GM23338 (cell line): ENCODE measurements at regions not wholly inside any gene's neighbourhood (a gene's known extent, or its start where the extent isn't known, plus 50 kb on each side); places are given as distances from the start of the nearest gene placed in this dataset.
"Not testable (repeated sequence)": the region's sequence is repeated elsewhere in the genome, so short reads cannot be mapped to it uniquely, and the experiment has no call there.

ENCODE experiments used
- ATAC-seq: fragments of 200-7000 bp; cut with Tn5 transposase; 3 replicates; pipeline ENCODE4 v1.9.1; 2020
- DNase-seq: peaks from one replicate; pipeline ENCODE4 v3.0.0-alpha.2; 2015; ENCODE audit warnings: low spot score
- H2AFZ ChIP-seq: fragments of 200-600 bp; sonication (generic); 2 replicates; pipeline ENCODE4 v1.8.0; 2016; ENCODE audit warnings: antibody characterized with exemption, mild to moderate bottlenecking, moderate library complexity
- H3F3A ChIP-seq: fragments of 200-600 bp; sonication (generic); replicated peaks from 2 replicates; pipeline ENCODE4 v1.8.0; 2017; ENCODE audit warnings: antibody characterized with exemption, mixed run types, low read depth
- H3K27ac ChIP-seq: fragments of 200-600 bp; sonication (generic); 2 replicates; pipeline ENCODE4 v1.6.1; 2016; ENCODE audit warnings: low read depth
- H3K27me3 ChIP-seq: fragments of 200-600 bp; sonication (generic); 2 replicates; pipeline ENCODE4 v1.8.0; 2016; ENCODE audit warnings: mild to moderate bottlenecking, mixed run types, moderate library complexity; ENCODE audit not compliant: insufficient read depth
- H3K36me3 ChIP-seq: fragments of 200-600 bp; sonication (generic); 2 replicates; pipeline ENCODE4 v1.8.0; 2016; ENCODE audit warnings: mild to moderate bottlenecking; ENCODE audit not compliant: insufficient read depth
- H3K4me1 ChIP-seq: fragments of 200-600 bp; sonication (generic); 2 replicates; pipeline ENCODE4 v1.8.0; 2016; ENCODE audit warnings: mild to moderate bottlenecking, moderate library complexity; ENCODE audit not compliant: insufficient read depth
- H3K4me2 ChIP-seq: fragments of 200-600 bp; sonication (generic); 2 replicates; pipeline ENCODE4 v1.7.1; 2017; ENCODE audit warnings: mixed run types
- H3K4me3 ChIP-seq: fragments of 200-600 bp; sonication (generic); 2 replicates; pipeline ENCODE4 v1.6.1; 2016; ENCODE audit warnings: mixed run types
- H3K79me2 ChIP-seq: fragments of 200-600 bp; sonication (generic); replicated peaks from 2 replicates; pipeline ENCODE4 v1.8.0; 2017; ENCODE audit warnings: mild to moderate bottlenecking; ENCODE audit not compliant: insufficient read depth
- H3K9me2 ChIP-seq: fragments of 200-600 bp; sonication (generic); 2 replicates; pipeline ENCODE4 v1.8.0; 2017; ENCODE audit not compliant: insufficient read depth
- H4K20me1 ChIP-seq: fragments of 200-600 bp; sonication (generic); replicated peaks from 2 replicates; pipeline ENCODE4 v1.8.0; 2017; ENCODE audit warnings: mild to moderate bottlenecking; ENCODE audit not compliant: insufficient read depth
- H3K27ac Mint-ChIP-seq: 2 replicates; pipeline ENCODE4 v1.8.0; 2020; ENCODE audit warnings: inconsistent platforms, mild to moderate bottlenecking, moderate library complexity, mixed read lengths
- H3K27me3 Mint-ChIP-seq: 3 replicates; pipeline ENCODE4 v1.8.0; 2022; ENCODE audit warnings: low read depth, mild to moderate bottlenecking, moderate library complexity, mixed read lengths, inconsistent platforms; ENCODE audit not compliant: insufficient read depth, poor library complexity
- H3K36me3 Mint-ChIP-seq: 3 replicates; pipeline ENCODE4 v1.8.0; 2021; ENCODE audit warnings: low read depth, mild to moderate bottlenecking, inconsistent platforms, moderate library complexity, mixed read lengths
- H3K4me1 Mint-ChIP-seq: 3 replicates; pipeline ENCODE4 v1.8.0; 2020; ENCODE audit warnings: mild to moderate bottlenecking, inconsistent platforms, mixed read lengths
- H3K4me3 Mint-ChIP-seq: 3 replicates; pipeline ENCODE4 v1.8.0; 2021; ENCODE audit warnings: moderate library complexity, mild to moderate bottlenecking, inconsistent platforms, mixed read lengths
- H3K9me3 Mint-ChIP-seq: 3 replicates; pipeline ENCODE4 v1.8.0; 2020; ENCODE audit warnings: moderate library complexity, mild to moderate bottlenecking, inconsistent platforms, mixed read lengths
- CREB1 ChIP-seq: fragments of 250-450 bp; sonication (Bioruptor Pico); IDR thresholded peaks from 2 replicates; pipeline ENCODE4 v1.5.0; 2020; ENCODE audit warnings: low read depth, mild to moderate bottlenecking, moderate library complexity
- TF ChIP-seq, protein P1 (sequence below): fragments of 250-450 bp; sonication (Bioruptor Pico); IDR thresholded peaks from 2 replicates; pipeline ENCODE4 v1.5.0; 2020; ENCODE audit warnings: mild to moderate bottlenecking, moderate library complexity

DNA sequence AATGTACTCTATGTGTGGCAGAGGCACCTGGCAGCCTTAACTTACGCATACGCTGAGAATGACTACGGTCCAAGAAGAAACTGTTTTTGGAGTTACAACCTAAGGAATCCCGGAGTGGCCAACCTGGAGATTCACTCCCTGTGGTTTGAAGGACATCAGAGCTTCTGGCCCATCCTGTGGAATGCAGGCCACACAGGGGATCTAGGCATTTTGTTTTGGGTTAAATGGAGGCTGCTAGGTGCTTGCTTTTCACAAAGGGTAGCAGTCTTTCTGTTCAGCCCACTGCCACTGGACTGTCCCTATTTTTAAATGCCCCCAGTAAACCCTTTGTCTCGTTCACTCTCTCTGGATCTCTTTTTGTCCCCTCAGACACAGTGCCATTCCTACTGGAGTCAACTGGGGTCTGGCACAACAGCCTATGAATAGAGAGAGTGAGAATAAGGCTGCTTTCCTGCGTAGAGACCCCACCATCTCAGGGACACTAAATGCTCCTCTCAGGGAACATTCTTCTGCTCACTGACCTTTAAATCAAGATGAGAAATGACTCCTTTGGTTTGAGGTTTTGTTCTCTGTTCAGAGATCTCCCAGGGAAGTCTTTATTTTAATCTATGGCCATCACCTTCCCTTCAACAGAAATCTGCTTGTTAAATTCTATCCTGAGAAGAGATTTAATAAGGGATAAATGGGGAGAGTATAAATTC, 124.9 kb downstream of the B3GNT2 start:
- TF ChIP-seq, protein P1, sequence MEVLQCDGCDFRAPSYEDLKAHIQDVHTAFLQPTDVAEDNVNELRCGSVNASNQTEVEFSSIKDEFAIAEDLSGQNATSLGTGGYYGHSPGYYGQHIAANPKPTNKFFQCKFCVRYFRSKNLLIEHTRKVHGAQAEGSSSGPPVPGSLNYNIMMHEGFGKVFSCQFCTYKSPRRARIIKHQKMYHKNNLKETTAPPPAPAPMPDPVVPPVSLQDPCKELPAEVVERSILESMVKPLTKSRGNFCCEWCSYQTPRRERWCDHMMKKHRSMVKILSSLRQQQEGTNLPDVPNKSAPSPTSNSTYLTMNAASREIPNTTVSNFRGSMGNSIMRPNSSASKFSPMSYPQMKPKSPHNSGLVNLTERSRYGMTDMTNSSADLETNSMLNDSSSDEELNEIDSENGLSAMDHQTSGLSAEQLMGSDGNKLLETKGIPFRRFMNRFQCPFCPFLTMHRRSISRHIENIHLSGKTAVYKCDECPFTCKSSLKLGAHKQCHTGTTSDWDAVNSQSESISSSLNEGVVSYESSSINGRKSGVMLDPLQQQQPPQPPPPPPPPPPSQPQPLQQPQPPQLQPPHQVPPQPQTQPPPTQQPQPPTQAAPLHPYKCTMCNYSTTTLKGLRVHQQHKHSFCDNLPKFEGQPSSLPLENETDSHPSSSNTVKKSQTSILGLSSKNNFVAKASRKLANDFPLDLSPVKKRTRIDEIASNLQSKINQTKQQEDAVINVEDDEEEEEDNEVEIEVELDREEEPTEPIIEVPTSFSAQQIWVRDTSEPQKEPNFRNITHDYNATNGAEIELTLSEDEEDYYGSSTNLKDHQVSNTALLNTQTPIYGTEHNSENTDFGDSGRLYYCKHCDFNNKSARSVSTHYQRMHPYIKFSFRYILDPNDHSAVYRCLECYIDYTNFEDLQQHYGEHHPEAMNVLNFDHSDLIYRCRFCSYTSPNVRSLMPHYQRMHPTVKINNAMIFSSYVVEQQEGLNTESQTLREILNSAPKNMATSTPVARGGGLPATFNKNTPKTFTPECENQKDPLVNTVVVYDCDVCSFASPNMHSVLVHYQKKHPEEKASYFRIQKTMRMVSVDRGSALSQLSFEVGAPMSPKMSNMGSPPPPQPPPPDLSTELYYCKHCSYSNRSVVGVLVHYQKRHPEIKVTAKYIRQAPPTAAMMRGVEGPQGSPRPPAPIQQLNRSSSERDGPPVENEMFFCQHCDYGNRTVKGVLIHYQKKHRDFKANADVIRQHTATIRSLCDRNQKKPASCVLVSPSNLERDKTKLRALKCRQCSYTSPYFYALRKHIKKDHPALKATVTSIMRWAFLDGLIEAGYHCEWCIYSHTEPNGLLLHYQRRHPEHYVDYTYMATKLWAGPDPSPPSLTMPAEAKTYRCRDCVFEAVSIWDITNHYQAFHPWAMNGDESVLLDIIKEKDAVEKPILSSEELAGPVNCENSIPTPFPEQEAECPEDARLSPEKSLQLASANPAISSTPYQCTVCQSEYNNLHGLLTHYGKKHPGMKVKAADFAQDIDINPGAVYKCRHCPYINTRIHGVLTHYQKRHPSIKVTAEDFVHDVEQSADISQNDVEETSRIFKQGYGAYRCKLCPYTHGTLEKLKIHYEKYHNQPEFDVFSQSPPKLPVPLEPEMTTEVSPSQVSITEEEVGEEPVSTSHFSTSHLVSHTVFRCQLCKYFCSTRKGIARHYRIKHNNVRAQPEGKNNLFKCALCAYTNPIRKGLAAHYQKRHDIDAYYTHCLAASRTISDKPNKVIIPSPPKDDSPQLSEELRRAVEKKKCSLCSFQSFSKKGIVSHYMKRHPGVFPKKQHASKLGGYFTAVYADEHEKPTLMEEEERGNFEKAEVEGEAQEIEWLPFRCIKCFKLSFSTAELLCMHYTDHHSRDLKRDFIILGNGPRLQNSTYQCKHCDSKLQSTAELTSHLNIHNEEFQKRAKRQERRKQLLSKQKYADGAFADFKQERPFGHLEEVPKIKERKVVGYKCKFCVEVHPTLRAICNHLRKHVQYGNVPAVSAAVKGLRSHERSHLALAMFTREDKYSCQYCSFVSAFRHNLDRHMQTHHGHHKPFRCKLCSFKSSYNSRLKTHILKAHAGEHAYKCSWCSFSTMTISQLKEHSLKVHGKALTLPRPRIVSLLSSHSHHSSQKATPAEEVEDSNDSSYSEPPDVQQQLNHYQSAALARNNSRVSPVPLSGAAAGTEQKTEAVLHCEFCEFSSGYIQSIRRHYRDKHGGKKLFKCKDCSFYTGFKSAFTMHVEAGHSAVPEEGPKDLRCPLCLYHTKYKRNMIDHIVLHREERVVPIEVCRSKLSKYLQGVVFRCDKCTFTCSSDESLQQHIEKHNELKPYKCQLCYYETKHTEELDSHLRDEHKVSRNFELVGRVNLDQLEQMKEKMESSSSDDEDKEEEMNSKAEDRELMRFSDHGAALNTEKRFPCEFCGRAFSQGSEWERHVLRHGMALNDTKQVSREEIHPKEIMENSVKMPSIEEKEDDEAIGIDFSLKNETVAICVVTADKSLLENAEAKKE: peak; percentile 91
- TF ChIP-seq CREB1: no peak
- Histone ChIP-seq H3K79me2 (no peaks in the 10 kb centered on the region), H3F3A (no peaks in the 10 kb centered on the region), H3K4me2 (peak overlapping the region; percentile 37), H3K9me2 (no peaks in the 10 kb centered on the region), H3K4me1 (peaks cover 32% of the 10 kb centered on the region), H3K27me3 (no peaks in the 10 kb centered on the region), H3K27ac (peak overlapping the region; percentile 89), H4K20me1 (no peaks in the 10 kb centered on the region), H3K4me3 (peak overlapping the region; percentile 0; the same call in 1 of the 2 replicates), H2AFZ (no peak overlapping the region), H3K36me3 (peaks cover 6% of the 10 kb centered on the region; the same call in 1 of the 2 replicates)
- Mint-ChIP-seq H3K4me1 (peaks cover 26% of the 10 kb centered on the region), H3K36me3 (peaks cover 21% of the 10 kb centered on the region), H3K27me3 (no peaks in the 10 kb centered on the region), H3K4me3 (peak overlapping the region; percentile 27; the same call in 2 of the 3 replicates), H3K9me3 (peaks cover 20% of the 10 kb centered on the region), H3K27ac (peak overlapping the region; percentile 89)
- DNase-seq: peak; percentile 81
- peak; percentile 91 for ATAC-seq

DNA sequence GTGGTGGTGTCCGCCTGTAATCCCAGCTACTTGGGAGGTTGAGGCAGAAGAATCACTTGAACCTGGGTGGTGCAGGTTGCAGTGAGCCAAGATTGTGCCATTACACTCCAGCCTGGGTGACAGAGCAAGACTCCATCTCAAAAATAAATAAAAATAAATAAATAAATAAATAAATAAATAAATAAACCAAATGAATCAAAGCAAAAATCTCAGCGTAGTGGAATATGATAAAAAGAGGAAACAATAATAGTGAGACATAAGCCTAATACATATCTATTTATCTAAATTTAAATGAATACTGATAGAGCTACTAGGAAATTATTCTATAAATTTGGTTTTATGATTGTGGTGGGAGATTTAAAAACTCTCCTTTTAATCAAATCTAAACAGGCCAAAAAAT, 124.2 kb downstream of the B3GNT2 start:
- Histone ChIP-seq H3K4me1 (peaks cover 32% of the 10 kb centered on the region), H3K27ac (peak overlapping the region; percentile 89; the same call in 1 of the 2 replicates)
- not testable (repeated sequence) for H2AFZ ChIP-seq, DNase-seq, H3K79me2 ChIP-seq, H3K4me3 Mint-ChIP-seq, H3K27me3 ChIP-seq, H3K4me3 ChIP-seq, H3K4me2 ChIP-seq, H3K36me3 ChIP-seq, H4K20me1 ChIP-seq, H3K27me3 Mint-ChIP-seq, H3F3A ChIP-seq, ATAC-seq, H3K27ac Mint-ChIP-seq, H3K9me2 ChIP-seq
- peaks cover 26% of the 10 kb centered on the region for H3K4me1 Mint-ChIP-seq
- H3K36me3 Mint-ChIP-seq: peaks cover 15% of the 10 kb centered on the region
- peaks cover 14% of the 10 kb centered on the region for H3K9me3 Mint-ChIP-seq
